NB4 (cell line): ENCODE measurements at regions not wholly inside any gene's neighbourhood (a gene's known extent, or its start where the extent isn't known, plus 50 kb on each side); places are given as distances from the start of the nearest gene placed in this dataset.

Experiments used
- POLR2A ChIP-seq: IDR thresholded peaks from 2 replicates; pipeline ENCODE4 v1.6.1; 2011; ENCODE audit warnings: mild to moderate bottlenecking; ENCODE audit not compliant: insufficient read length; ENCODE audit errors: extremely low read depth
- TF ChIP-seq, protein P1 (sequence below): IDR thresholded peaks from one replicate; pipeline ENCODE4 v1.5.1; 2012; ENCODE audit warnings: low read depth, low read length
- TF ChIP-seq, protein P2 (sequence below): IDR thresholded peaks from 2 replicates; pipeline ENCODE4 v1.6.1; 2011; ENCODE audit warnings: low read depth, low read length

DNA sequence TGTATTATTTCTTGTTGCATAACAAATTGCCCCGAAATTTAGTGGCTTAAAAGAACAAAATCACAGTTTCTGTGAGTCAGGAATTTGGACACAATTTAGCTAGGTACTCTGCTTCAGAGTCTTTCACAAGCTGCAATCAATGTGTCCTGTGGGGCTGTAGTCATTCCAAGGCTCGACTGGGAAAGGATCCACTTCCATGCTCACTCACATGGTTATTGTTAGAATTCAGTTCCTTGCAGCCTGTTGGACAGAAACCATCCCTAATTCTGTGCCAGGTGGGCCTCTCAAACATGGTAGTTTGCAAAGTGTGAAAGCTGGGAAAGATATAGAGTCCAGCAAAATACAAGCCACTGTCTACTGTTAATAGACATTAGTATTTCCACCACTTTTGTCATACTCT is 59.7 kb upstream of the ARID2 start:
- TF ChIP-seq, protein P1, sequence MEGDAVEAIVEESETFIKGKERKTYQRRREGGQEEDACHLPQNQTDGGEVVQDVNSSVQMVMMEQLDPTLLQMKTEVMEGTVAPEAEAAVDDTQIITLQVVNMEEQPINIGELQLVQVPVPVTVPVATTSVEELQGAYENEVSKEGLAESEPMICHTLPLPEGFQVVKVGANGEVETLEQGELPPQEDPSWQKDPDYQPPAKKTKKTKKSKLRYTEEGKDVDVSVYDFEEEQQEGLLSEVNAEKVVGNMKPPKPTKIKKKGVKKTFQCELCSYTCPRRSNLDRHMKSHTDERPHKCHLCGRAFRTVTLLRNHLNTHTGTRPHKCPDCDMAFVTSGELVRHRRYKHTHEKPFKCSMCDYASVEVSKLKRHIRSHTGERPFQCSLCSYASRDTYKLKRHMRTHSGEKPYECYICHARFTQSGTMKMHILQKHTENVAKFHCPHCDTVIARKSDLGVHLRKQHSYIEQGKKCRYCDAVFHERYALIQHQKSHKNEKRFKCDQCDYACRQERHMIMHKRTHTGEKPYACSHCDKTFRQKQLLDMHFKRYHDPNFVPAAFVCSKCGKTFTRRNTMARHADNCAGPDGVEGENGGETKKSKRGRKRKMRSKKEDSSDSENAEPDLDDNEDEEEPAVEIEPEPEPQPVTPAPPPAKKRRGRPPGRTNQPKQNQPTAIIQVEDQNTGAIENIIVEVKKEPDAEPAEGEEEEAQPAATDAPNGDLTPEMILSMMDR, result no peak
- TF ChIP-seq POLR2A, result no peak
- TF ChIP-seq, protein P2, sequence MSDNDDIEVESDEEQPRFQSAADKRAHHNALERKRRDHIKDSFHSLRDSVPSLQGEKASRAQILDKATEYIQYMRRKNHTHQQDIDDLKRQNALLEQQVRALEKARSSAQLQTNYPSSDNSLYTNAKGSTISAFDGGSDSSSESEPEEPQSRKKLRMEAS, result no peak
